Ovary (tissue), 3 donors: ENCODE measurements at regions not wholly inside any gene's neighbourhood (a gene's known extent, or its start where the extent isn't known, plus 50 kb on each side); places are given as distances from the start of the nearest gene placed in this dataset.

Source experiments
- CTCF ChIP-seq, 3 donors: fragments of 450-650 bp in 2 of 3; fragments of 200-600 bp in 1 of 3; IDR thresholded peaks; one replicate each; pipeline versions ENCODE4 v1.5.1 to v1.8.0; 2016 to 2022; ENCODE audit warnings: antibody characterized with exemption in 3 of 3, mild to moderate bottlenecking in 1 of 3
- POLR2A ChIP-seq: fragments of 450-650 bp; IDR thresholded peaks from one replicate; pipeline ENCODE4 v1.6.1; 2017; ENCODE audit warnings: antibody characterized with exemption, mild to moderate bottlenecking, moderate library complexity
- donor health status: DM: no; HTN: no; CAD: no.

- TF ChIP-seq CTCF (IDR thresholded peaks at IDR 0.05): no peak
- TF ChIP-seq POLR2A: no peak
Measured at GRCh38 chr16:86370062-86370461, 140.3 kb upstream of the FOXF1 start.
